Stimulated activated naive CD8-positive, alpha-beta T cell treated with anti-CD3 and anti-CD28 coated beads, Interleukin-15, amount 100 ng/mL, for 72 hours (primary cell): ENCODE measurements at regions not wholly inside any gene's neighbourhood (a gene's known extent, or its start where the extent isn't known, plus 50 kb on each side); places are given as distances from the start of the nearest gene placed in this dataset.
A peak's percentile ranks its signal among the peaks of the same experiment; 100 is the strongest.

Experiments used
- ATAC-seq: fragments of 150-1000 bp; cut with Tn5 transposase; 2 replicates; pipeline ENCODE4 v1.10.0; 2021; ENCODE audit warnings: mild to moderate bottlenecking, moderate library complexity
- DNase-seq, 2 donors: peaks; one replicate each; pipeline ENCODE4 v3.0.0; 2021 to 2022
- H3K27ac Mint-ChIP-seq, 2 donors: one replicate each; pipeline ENCODE4 v1.8.0; 2022; ENCODE audit warnings: mild to moderate bottlenecking in 2 of 2, mixed read lengths in 2 of 2, moderate library complexity in 2 of 2
- H3K27me3 Mint-ChIP-seq: one replicate; pipeline ENCODE4 v1.8.0; 2022; ENCODE audit warnings: mixed read lengths
- H3K4me1 Mint-ChIP-seq: one replicate; pipeline ENCODE4 v1.8.0; 2022; ENCODE audit warnings: mild to moderate bottlenecking, mixed read lengths
- H3K4me3 Mint-ChIP-seq, 2 donors: one replicate each; pipeline ENCODE4 v1.8.0; 2022; ENCODE audit warnings: mild to moderate bottlenecking in 2 of 2, mixed read lengths in 2 of 2, moderate library complexity in 1 of 2
- H3K9me3 Mint-ChIP-seq, 2 donors: one replicate each; pipeline ENCODE4 v1.8.0; 2022; ENCODE audit warnings: mixed read lengths in 2 of 2

GRCh38 chr20:24363031-24363430 is 106.4 kb upstream of the SYNDIG1 start:
- Mint-ChIP-seq H3K4me1 (no peaks in the 10 kb centered on the region), H3K9me3 (peaks cover 0 to 29% of the 10 kb centered on the region in 2 donors), H3K27ac (no peak overlapping the region), H3K27me3 (no peaks in the 10 kb centered on the region), H3K4me3 (no peak overlapping the region)
- ATAC-seq: no peak
- DNase-seq: no peak

GRCh38 chr20:24362080-24362479 is 107.3 kb upstream of the SYNDIG1 start:
- peaks cover 0 to 29% of the 10 kb centered on the region in 2 donors for H3K9me3 Mint-ChIP-seq
- no peaks in the 10 kb centered on the region for H3K27me3 Mint-ChIP-seq
- H3K4me1 Mint-ChIP-seq: no peaks in the 10 kb centered on the region
- DNase-seq (no peak), ATAC-seq (no peak)
- no peak overlapping the region for H3K27ac Mint-ChIP-seq
- H3K4me3 Mint-ChIP-seq: no peak overlapping the region

- Mint-ChIP-seq H3K27ac (no peak overlapping the region), H3K4me3 (no peak overlapping the region), H3K4me1 (no peaks in the 10 kb centered on the region), H3K27me3 (no peaks in the 10 kb centered on the region), H3K9me3 (peaks cover 0 to 29% of the 10 kb centered on the region in 2 donors)
- ATAC-seq: no peak
- DNase-seq: no peak
Observed at GRCh38 chr20:24361541-24361940, 107.9 kb upstream of the SYNDIG1 start.

- no peak overlapping the region for H3K4me3 Mint-ChIP-seq
- H3K9me3 Mint-ChIP-seq: peaks cover 0 to 29% of the 10 kb centered on the region in 2 donors
- no peaks in the 10 kb centered on the region for H3K4me1 Mint-ChIP-seq
- DNase-seq (no peak), ATAC-seq (no peak)
- peak overlapping the region in 1 of 2 donors; percentile 78 for H3K27ac Mint-ChIP-seq
- H3K27me3 Mint-ChIP-seq: no peaks in the 10 kb centered on the region
Observed at GRCh38 chr20:24360531-24360930, 108.9 kb upstream of the SYNDIG1 start.

- H3K27ac Mint-ChIP-seq: peak overlapping the region; percentile 9 to 81
- H3K9me3 Mint-ChIP-seq: peaks cover 0 to 29% of the 10 kb centered on the region in 2 donors
- no peaks in the 10 kb centered on the region for H3K27me3 Mint-ChIP-seq
- DNase-seq (no peak), ATAC-seq (no peak)
- no peak overlapping the region for H3K4me3 Mint-ChIP-seq
- H3K4me1 Mint-ChIP-seq: no peaks in the 10 kb centered on the region
Observed at GRCh38 chr20:24359321-24360027, 110.0 kb upstream of the SYNDIG1 start.

GRCh38 chr20:24357931-24358330 is 111.5 kb upstream of the SYNDIG1 start:
- ATAC-seq (no peak), DNase-seq (no peak)
- peaks cover 0 to 22% of the 10 kb centered on the region in 2 donors for H3K9me3 Mint-ChIP-seq
- no peak overlapping the region for H3K4me3 Mint-ChIP-seq
- H3K27me3 Mint-ChIP-seq: no peaks in the 10 kb centered on the region
- no peaks in the 10 kb centered on the region for H3K4me1 Mint-ChIP-seq
- no peak overlapping the region for H3K27ac Mint-ChIP-seq

- Mint-ChIP-seq H3K27ac (no peak overlapping the region), H3K9me3 (peaks cover 0 to 14% of the 10 kb centered on the region in 2 donors), H3K27me3 (no peaks in the 10 kb centered on the region), H3K4me1 (no peaks in the 10 kb centered on the region), H3K4me3 (no peak overlapping the region)
- no peak for DNase-seq
- no peak for ATAC-seq
Observed at GRCh38 chr20:24357177-24357576, 112.3 kb upstream of the SYNDIG1 start.

GRCh38 chr20:24353135-24353690 is 116.2 kb upstream of the SYNDIG1 start:
- ATAC-seq (no peak), DNase-seq (no peak)
- H3K27me3 Mint-ChIP-seq: no peaks in the 10 kb centered on the region
- no peak overlapping the region for H3K27ac Mint-ChIP-seq
- H3K4me3 Mint-ChIP-seq: no peak overlapping the region
- no peaks in the 10 kb centered on the region for H3K9me3 Mint-ChIP-seq
- H3K4me1 Mint-ChIP-seq: no peaks in the 10 kb centered on the region

GRCh38 chr20:24350923-24351368 is 118.5 kb upstream of the SYNDIG1 start:
- DNase-seq (no peak), ATAC-seq (no peak)
- no peak overlapping the region for H3K4me3 Mint-ChIP-seq
- H3K9me3 Mint-ChIP-seq: no peaks in the 10 kb centered on the region
- no peaks in the 10 kb centered on the region for H3K27me3 Mint-ChIP-seq
- no peaks in the 10 kb centered on the region for H3K4me1 Mint-ChIP-seq
- H3K27ac Mint-ChIP-seq: no peak overlapping the region

GRCh38 chr20:24341781-24342180 is 127.6 kb upstream of the SYNDIG1 start:
- ATAC-seq (no peak), DNase-seq (no peak)
- Mint-ChIP-seq H3K4me3 (no peak overlapping the region), H3K27me3 (no peaks in the 10 kb centered on the region), H3K9me3 (peaks cover 0 to 14% of the 10 kb centered on the region in 2 donors), H3K27ac (no peak overlapping the region), H3K4me1 (peaks cover 6% of the 10 kb centered on the region)

GRCh38 chr20:24340933-24341332 is 128.5 kb upstream of the SYNDIG1 start:
- Mint-ChIP-seq H3K4me1 (peaks cover 7% of the 10 kb centered on the region), H3K27me3 (no peaks in the 10 kb centered on the region), H3K27ac (no peak overlapping the region), H3K4me3 (no peak overlapping the region), H3K9me3 (peaks cover 0 to 14% of the 10 kb centered on the region in 2 donors)
- ATAC-seq (no peak), DNase-seq (no peak)

- H3K27me3 Mint-ChIP-seq: no peaks in the 10 kb centered on the region
- H3K4me3 Mint-ChIP-seq: no peak overlapping the region
- no peak for DNase-seq
- no peak for ATAC-seq
- H3K4me1 Mint-ChIP-seq: peaks cover 7% of the 10 kb centered on the region
- peaks cover 0 to 14% of the 10 kb centered on the region in 2 donors for H3K9me3 Mint-ChIP-seq
- peak overlapping the region in 1 of 2 donors; percentile 9 for H3K27ac Mint-ChIP-seq
Observed at GRCh38 chr20:24339210-24339641, 130.2 kb upstream of the SYNDIG1 start.

GRCh38 chr20:24337551-24337950 is 131.9 kb upstream of the SYNDIG1 start:
- Mint-ChIP-seq H3K9me3 (peaks cover 0 to 14% of the 10 kb centered on the region in 2 donors), H3K27ac (no peak overlapping the region), H3K4me1 (peaks cover 12% of the 10 kb centered on the region), H3K27me3 (no peaks in the 10 kb centered on the region), H3K4me3 (no peak overlapping the region)
- no peak for DNase-seq
- ATAC-seq: no peak

- DNase-seq (no peak), ATAC-seq (peak; percentile 48)
- H3K27me3 Mint-ChIP-seq: no peaks in the 10 kb centered on the region
- H3K4me1 Mint-ChIP-seq: peaks cover 12% of the 10 kb centered on the region
- H3K9me3 Mint-ChIP-seq: peaks cover 0 to 14% of the 10 kb centered on the region in 2 donors
- peak overlapping the region in 1 of 2 donors; percentile 63 for H3K27ac Mint-ChIP-seq
- H3K4me3 Mint-ChIP-seq: peak overlapping the region in 1 of 2 donors; percentile 28
Observed at GRCh38 chr20:24337069-24337468, 132.4 kb upstream of the SYNDIG1 start.

- H3K4me3 Mint-ChIP-seq: no peak overlapping the region
- DNase-seq (no peak), ATAC-seq (no peak)
- peaks cover 12% of the 10 kb centered on the region for H3K4me1 Mint-ChIP-seq
- H3K27me3 Mint-ChIP-seq: no peaks in the 10 kb centered on the region
- no peak overlapping the region for H3K27ac Mint-ChIP-seq
- H3K9me3 Mint-ChIP-seq: peaks cover 0 to 7% of the 10 kb centered on the region in 2 donors
Observed at GRCh38 chr20:24334830-24335229, 134.6 kb upstream of the SYNDIG1 start.

GRCh38 chr20:24332956-24333355 is 136.5 kb upstream of the SYNDIG1 start:
- peak overlapping the region in 1 of 2 donors; percentile 31 for H3K27ac Mint-ChIP-seq
- DNase-seq (no peak), ATAC-seq (no peak)
- no peaks in the 10 kb centered on the region for H3K9me3 Mint-ChIP-seq
- no peaks in the 10 kb centered on the region for H3K27me3 Mint-ChIP-seq
- H3K4me1 Mint-ChIP-seq: peaks cover 12% of the 10 kb centered on the region
- H3K4me3 Mint-ChIP-seq: no peak overlapping the region
